GM21360 (cell line): ENCODE measurements at regions not wholly inside any gene's neighbourhood (a gene's known extent, or its start where the extent isn't known, plus 50 kb on each side); places are given as distances from the start of the nearest gene placed in this dataset.

Experiments
- ATAC-seq: cut with Tn5 transposase; IDR thresholded peaks from one replicate; pipeline ENCODE4 v1.9.1; 2021; ENCODE audit warnings: mild to moderate bottlenecking, moderate library complexity; ENCODE audit not compliant: unreplicated experiment

GRCh38 chr10:83921984-83922860 lies 217.1 kb upstream of the GHITM start:
- ATAC-seq, result no peak

DNA sequence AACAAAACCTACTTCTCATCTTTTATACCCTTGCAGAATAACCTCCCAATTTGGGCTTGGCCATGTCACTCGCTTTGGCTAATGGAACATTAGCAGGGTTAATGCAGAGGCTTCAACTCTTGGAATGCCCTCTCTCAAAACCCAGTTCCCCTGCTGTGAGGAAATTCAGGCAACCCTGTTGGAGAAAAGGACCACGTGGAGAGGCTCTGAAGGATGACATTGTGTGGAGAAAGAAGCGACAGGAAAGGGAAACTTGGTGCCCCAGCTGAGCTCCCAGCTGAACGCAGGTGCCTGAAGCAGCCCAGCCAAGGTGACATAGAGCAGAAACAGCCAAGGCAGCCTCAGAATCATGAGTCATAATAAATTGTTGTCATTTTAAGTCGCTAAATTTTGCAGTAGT lies 214.2 kb upstream of the GHITM start:
- no peak for ATAC-seq

DNA sequence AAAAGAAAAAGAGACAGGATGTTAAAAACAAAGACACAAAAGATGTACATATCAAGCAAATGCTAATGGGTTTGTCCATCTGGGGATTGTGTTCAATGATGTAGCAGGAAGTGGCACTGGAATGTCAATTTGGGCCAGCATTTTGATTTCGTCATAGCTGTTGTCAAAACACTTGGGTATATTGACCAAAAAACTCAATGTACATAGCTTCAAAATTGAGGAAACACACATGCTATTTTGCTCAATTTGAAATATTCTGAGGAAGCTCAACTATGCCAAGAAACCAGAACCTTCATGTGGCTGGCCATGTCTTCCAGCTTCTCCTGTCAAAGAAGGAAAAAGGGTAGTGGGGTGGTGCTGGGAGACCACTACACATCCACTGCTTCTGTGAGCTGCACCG lies 212.7 kb upstream of the GHITM start:
- no peak for ATAC-seq

DNA sequence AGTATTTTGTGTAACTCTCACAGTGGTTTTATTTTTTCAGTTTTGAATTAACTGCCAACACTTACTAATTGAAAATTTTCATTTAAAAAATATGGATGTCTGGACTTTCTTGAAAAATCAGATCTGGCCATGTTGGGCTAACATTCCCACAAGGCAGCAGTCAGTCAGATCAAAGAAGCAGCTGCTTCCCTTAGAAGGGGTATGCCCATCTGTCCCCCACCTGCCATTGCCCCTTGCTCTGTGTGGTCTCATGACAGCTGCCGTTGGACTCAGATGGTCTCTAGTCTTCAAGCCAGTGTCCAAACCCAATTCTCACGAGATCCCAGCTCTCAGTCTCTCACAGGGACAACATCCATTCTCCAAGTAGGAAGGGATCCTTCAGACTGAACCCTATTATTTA lies 212.1 kb upstream of the GHITM start:
- no peak for ATAC-seq

DNA sequence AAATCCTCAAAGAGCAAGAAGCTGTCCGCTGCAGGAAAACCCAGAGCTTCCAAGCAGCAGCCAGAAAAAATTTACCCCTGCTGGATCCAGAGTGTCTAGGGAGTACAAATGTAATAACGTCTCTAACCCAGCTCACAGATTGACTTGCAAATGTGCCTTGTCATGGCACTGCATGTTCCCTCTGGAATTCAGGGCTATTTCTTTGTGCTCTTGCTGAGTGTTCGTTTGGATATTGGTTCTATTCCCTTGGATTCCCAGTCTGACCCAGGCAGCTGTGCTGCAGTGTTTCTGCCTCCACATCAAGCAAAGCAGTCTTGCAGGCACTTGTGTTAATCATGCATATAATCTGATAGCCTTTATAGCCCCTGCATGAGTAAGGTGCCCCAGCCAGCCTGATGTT lies 209.9 kb upstream of the GHITM start:
- no peak for ATAC-seq

DNA sequence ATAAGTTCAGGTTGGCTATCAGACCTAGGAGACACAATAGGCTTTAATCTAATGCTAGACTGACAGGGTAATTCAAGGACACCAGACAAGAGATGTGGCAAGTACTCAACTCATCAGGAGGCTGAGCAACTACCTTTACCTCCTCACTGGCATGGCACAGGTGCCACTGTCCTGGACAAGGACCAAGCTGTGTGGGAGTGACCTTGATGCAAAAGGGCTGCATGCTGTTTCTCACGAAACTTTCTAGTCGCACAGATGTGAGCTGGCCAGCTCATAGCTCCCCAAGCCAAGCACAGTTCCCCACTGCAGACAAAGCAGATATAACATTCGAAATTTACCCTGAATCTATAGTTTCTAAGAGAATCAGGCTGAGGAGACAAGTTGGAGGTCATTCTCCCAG lies 207.6 kb upstream of the GHITM start:
- no peak for ATAC-seq

- ATAC-seq, result no peak
Observed at GRCh38 chr10:83932245-83932644, 207.1 kb upstream of the GHITM start.

DNA sequence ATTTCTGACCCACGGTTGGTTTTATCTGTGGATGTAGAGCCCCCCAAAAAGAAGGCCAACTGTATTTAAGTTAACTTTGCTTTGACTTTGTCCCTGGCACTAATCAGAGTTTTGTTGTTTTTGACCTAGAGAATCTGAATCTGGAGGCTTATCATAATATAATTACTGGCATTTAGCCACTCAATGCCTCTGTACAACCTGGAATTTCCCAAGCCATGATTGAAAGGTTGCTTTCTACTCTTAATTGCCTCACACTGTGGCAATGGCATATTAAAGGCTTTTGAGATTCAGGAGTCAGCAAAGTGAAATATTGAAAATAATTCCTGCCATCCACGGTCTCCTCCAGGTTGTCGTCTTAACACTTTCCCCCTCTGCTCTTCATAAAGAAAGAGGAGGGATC lies 205.2 kb upstream of the GHITM start:
- ATAC-seq, result no peak

DNA sequence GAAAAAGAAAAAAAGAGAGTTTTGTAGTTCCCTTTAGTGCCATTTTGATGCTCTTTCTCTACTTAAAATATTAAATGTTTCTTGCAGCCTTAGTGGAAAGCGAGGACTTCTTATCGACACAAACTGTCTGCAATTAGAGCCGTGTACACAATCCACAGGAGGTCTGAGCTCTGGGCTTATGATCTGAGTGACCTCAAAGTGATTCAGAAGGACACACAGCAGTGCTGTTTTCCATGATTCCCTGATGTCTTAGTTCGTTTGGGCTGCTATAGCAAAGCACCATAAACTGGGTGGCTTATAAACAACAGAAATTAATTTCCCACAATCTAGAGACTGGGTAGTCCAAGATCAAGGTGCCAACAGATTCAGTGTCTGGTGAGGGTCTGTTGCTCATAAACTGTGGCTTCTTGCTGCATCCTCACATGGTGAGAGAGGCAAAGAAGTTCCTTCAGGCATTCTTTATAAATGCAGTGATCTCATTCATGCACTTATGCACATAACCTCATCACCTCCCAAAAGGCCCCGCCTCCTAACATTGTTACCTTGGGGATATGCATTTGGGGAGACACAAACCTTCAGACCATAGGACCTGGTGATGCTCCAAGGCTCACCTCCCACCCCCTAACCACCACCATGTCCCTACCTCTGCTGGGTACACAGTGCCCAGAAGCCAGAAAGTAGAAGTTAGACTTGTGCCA lies 204.5 kb upstream of the GHITM start:
- no peak for ATAC-seq

- no peak for ATAC-seq
Observed at GRCh38 chr10:83935339-83935736, 204.0 kb upstream of the GHITM start.

DNA sequence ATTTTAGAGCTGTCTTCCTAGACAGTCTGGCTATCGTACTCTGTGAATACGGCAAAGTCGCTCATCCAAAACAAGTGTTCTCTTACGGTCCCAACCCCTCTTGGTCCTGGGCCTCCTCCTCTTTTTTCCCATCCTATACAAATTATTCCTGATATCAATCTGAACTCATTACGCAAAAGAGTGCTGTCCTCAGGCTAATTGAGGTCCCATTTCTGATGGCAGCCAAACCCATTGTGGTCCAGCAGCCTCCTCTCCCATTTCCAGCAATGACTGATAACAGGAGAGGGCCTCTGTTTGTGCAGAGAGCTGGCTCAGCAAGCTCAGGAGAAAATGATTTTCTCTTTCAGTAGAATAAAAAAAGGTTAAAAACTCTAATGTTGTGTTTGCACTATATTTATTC lies 203.4 kb upstream of the GHITM start:
- ATAC-seq, result no peak

- ATAC-seq, result no peak
Observed at GRCh38 chr10:83937161-83937560, 202.1 kb upstream of the GHITM start.

DNA sequence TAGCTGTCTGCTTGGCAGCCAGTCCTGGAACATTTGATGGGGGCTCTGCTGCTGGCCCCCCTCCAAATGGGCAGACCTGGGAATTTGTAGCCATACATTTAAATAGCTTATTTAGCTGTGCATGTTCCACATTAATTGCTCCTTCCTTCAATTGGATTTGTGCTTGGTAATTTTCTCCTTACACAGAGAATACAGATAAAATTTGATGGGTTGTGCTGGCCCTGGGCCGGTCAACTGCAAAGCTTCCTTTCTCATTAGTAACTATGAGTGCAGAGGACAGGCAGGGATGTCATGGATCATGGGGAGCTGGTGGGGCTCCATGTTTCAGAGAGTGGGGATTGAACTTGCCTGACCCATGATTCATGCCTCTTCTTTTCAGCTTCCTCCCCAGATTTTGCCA lies 201.5 kb upstream of the GHITM start:
- no peak for ATAC-seq

- no peak for ATAC-seq
Observed at GRCh38 chr10:83941189-83941588, 198.1 kb upstream of the GHITM start.

- no peak for ATAC-seq
Observed at GRCh38 chr10:83942410-83942809, 196.9 kb upstream of the GHITM start.

DNA sequence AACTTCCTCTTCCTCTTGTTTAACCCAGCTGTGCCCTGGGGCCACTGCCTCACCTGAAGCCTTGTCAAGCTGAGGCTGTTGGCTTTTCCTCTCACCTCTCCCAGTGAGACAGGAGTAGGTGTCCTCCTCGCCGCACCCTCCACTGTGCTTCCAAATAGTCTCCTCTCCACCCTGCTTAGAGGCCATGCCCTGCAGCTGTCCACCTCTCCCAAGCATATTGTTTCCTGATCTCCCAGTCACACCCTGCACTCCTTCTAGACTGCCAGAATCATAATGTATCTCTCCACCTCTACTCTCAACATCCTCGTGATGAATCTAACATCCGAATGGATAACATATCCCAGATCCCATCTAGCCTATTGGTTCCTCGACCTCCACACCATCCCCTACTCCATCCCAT lies 196.3 kb upstream of the GHITM start:
- no peak for ATAC-seq

GRCh38 chr10:83943920-83944319 lies 195.4 kb upstream of the GHITM start:
- ATAC-seq, result no peak

DNA sequence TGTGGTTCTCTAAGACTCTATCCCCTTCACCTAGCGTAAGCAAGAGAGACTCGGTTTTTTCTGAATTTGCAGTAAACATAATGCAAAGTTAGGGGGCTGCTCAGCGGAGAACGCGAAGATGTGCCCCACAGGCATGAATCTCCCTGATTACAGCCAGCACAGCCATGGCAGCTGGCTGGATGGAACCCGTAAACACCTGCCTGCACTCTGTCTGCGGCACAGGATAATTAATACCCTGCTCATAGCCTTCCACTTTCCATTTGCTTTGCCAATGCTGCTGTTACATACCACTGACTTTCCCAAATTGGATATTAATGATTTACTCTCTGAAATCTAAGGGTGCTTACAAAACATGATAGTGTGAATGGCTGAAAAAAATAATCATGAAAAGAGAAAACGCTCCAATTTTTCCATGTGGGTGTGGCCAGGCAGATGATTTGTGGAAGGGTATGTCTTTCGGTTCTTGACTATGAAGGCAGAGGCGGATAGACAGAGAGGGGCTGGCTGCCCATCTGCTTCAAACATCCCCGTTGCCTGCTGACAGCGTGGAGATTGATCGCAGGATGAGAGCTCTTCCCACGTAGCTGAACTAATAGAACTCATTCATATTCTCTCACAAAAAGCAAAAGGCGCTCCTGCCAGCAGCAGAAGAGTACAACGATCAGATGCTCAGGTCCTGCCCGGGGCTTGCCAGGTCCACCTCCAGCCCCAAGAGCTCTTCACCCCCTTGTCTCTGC lies 193.2 kb upstream of the GHITM start:
- no peak for ATAC-seq

DNA sequence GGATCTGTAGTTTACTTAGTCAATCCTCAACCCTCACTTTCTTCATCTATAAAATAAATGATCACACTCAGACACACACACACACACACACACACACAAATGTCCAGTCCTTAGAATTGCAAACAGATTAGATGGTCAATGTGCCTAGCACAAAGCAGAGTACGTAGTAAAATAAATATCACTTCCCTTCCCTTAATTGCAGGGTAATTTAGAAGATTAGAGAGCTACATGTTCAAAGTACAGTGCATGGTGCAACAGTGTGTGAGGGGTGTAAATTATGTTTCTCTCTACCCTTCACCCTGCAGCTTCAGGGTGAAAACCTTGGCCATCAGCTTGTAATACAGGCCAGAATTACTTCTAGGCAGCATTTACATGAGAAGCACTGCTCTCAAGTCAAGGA lies 187.0 kb upstream of the GHITM start:
- ATAC-seq, result no peak

- no peak for ATAC-seq
Observed at GRCh38 chr10:83953589-83953988, 185.7 kb upstream of the GHITM start.

- ATAC-seq, result no peak
Observed at GRCh38 chr10:83954193-83954799, 185.0 kb upstream of the GHITM start.
